Activated T-helper 1 cell treated with anti-CD3 and anti-CD28 coated beads, Interleukin-2, amount 50 U/mL, for 16 hours (primary cell): ENCODE measurements at regions not wholly inside any gene's neighbourhood (a gene's known extent, or its start where the extent isn't known, plus 50 kb on each side); places are given as distances from the start of the nearest gene placed in this dataset.
"Not testable (repeated sequence)": the region's sequence is repeated elsewhere in the genome, so short reads cannot be mapped to it uniquely, and the experiment has no call there.

Experiments
- DNase-seq, 2 donors: peaks; one replicate each; pipeline ENCODE4 v3.0.0-alpha.2; 2020; ENCODE audit warnings: low read depth in 1 of 2, low spot score in 1 of 2

- DNase-seq, result no peak
These were observed 73.6 kb upstream of the TARDBP start for GRCh38 chr1:10938741-10939417.

GRCh38 chr1:10939654-10940450 is 72.6 kb upstream of the TARDBP start:
- peak in 1 of 2 donors; percentile 17 for DNase-seq

GRCh38 chr1:10940451-10940804 is 72.0 kb upstream of the TARDBP start:
- DNase-seq, result no peak

- no peak for DNase-seq
These were observed 71.6 kb upstream of the TARDBP start for GRCh38 chr1:10940838-10941237.

GRCh38 chr1:10941891-10942541 is 70.4 kb upstream of the TARDBP start:
- DNase-seq, result peak; percentile 42 to 56

- DNase-seq, result no peak
These were observed 69.9 kb upstream of the TARDBP start for GRCh38 chr1:10942542-10942912.

GRCh38 chr1:10943041-10943440 is 69.4 kb upstream of the TARDBP start:
- DNase-seq, result no peak

- no peak for DNase-seq
These were observed 68.3 kb upstream of the TARDBP start for GRCh38 chr1:10943991-10944730.

GRCh38 chr1:10945991-10946509 is 66.4 kb upstream of the TARDBP start:
- DNase-seq, result no peak

GRCh38 chr1:10947181-10947580 is 65.3 kb upstream of the TARDBP start:
- no peak for DNase-seq

GRCh38 chr1:10947691-10948462 is 64.6 kb upstream of the TARDBP start:
- DNase-seq, result no peak

GRCh38 chr1:10948463-10948775 is 64.0 kb upstream of the TARDBP start:
- DNase-seq, result no peak

GRCh38 chr1:10950316-10951172 is 61.9 kb upstream of the TARDBP start:
- DNase-seq, result no peak

- not testable (repeated sequence) for DNase-seq
These were observed 61.2 kb upstream of the TARDBP start for GRCh38 chr1:10951298-10951697.

- DNase-seq, result no peak
These were observed 60.5 kb upstream of the TARDBP start for GRCh38 chr1:10951961-10952360.

- DNase-seq, result no peak
These were observed 58.8 kb upstream of the TARDBP start for GRCh38 chr1:10953505-10954193.

GRCh38 chr1:10957133-10957532 is 55.3 kb upstream of the TARDBP start:
- DNase-seq, result no peak

GRCh38 chr1:10958614-10959013 is 53.8 kb upstream of the TARDBP start:
- DNase-seq, result no peak
